ENCODE measurements at regions not wholly inside any gene's neighbourhood (a gene's known extent, or its start where the extent isn't known, plus 50 kb on each side); places are given as distances from the start of the nearest gene placed in this dataset.

DNA sequence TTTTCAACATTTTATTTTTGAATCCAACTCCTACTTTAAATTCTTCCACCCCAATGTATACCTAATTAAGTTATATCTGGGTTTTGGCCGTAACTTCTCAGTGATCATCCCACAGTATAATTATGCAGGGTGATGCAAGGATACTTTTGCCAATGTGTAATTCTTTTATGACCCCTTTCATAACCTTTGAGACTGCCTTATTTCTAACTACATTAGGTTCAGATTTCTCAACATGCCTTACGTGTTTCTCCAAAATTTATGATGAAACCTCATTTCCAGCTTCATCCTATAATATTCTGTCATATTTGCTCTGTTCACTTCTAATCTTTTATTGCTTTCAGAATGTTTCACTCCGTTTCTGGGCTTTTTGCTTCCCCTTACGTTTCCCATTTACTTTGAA lies 1229.6 kb upstream of the ALCAM start:
- H3K27me3 ChIP-seq (ENCODE audit: control insufficient read depth, insufficient read depth): no peaks in the 10 kb centered on the region
- H3K9me3 ChIP-seq (ENCODE audit: control insufficient read depth, low read length): no peaks in the 10 kb centered on the region
- intact Hi-C loops (cut with DNase I): no loop called here
- no peak for DNase-seq
- ATAC-seq: no peak
- no peak overlapping the region for H3K4me3 ChIP-seq (ENCODE audit: low read length)
- H3K4me1 ChIP-seq (ENCODE audit: control insufficient read depth, insufficient read depth, low read length): no peaks in the 10 kb centered on the region
- H3K27ac ChIP-seq (ENCODE audit: low read length): no peak overlapping the region
- WGBS: 75% methylated on average over 4 of the region's 4 CpGs

- DNase-seq (no peak), ATAC-seq (no peak)
- no peaks in the 10 kb centered on the region for H3K4me1 ChIP-seq (ENCODE audit: control insufficient read depth, insufficient read depth, low read length)
- no peak overlapping the region for H3K27ac ChIP-seq (ENCODE audit: low read length)
- H3K4me3 ChIP-seq (ENCODE audit: low read length): no peak overlapping the region
- H3K9me3 ChIP-seq (ENCODE audit: control insufficient read depth, low read length): no peaks in the 10 kb centered on the region
- intact Hi-C loops (cut with DNase I): no loop called here
- H3K27me3 ChIP-seq (ENCODE audit: control insufficient read depth, insufficient read depth): no peaks in the 10 kb centered on the region
These were observed 1221.5 kb upstream of the ALCAM start for GRCh38 chr3:104145164-104145563.

- Histone ChIP-seq H3K4me1 (ENCODE audit: control insufficient read depth, insufficient read depth, low read length) (no peaks in the 10 kb centered on the region), H3K4me3 (ENCODE audit: low read length) (no peak overlapping the region), H3K27me3 (ENCODE audit: control insufficient read depth, insufficient read depth) (no peaks in the 10 kb centered on the region), H3K9me3 (ENCODE audit: control insufficient read depth, low read length) (no peaks in the 10 kb centered on the region), H3K27ac (ENCODE audit: low read length) (no peak overlapping the region)
- no peak for ATAC-seq
- intact Hi-C loops (cut with DNase I): no loop called here
- DNase-seq: no peak
- WGBS: 62% methylated on average over 1 of the region's 1 CpG
These were observed 1217.6 kb upstream of the ALCAM start for GRCh38 chr3:104149154-104149553.

DNA sequence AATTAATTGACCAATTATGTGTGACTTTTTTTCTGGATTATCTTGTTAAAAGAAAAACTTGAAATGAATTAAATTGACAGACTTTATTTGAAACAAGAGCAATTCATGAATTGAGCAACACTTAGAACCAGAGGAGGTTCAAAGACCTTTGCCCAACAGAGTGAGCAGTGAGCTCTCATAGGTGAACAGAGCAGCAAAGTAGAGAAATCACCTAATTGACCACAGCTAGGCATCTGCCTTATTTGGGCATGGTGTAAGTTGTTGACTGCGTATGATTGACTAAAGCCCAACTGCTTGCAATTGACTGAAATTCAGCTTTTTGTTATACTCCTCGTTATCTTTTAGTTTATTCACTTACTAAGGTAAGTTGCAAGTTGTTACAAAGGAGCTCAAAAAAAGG lies 1216.0 kb upstream of the ALCAM start:
- DNase-seq (no peak), ATAC-seq (no peak)
- H3K27ac ChIP-seq (ENCODE audit: low read length): no peak overlapping the region
- intact Hi-C loops (cut with DNase I): no loop called here
- 85% methylated on average over 2 of the region's 2 CpGs for WGBS
- no peak overlapping the region for H3K4me3 ChIP-seq (ENCODE audit: low read length)
- no peaks in the 10 kb centered on the region for H3K9me3 ChIP-seq (ENCODE audit: control insufficient read depth, low read length)
- no peaks in the 10 kb centered on the region for H3K27me3 ChIP-seq (ENCODE audit: control insufficient read depth, insufficient read depth)
- no peaks in the 10 kb centered on the region for H3K4me1 ChIP-seq (ENCODE audit: control insufficient read depth, insufficient read depth, low read length)

GRCh38 chr3:104154896-104155295 lies 1211.8 kb upstream of the ALCAM start:
- DNase-seq: no peak
- no peak overlapping the region for H3K27ac ChIP-seq (ENCODE audit: low read length)
- no peak overlapping the region for H3K4me3 ChIP-seq (ENCODE audit: low read length)
- H3K9me3 ChIP-seq (ENCODE audit: control insufficient read depth, low read length): no peaks in the 10 kb centered on the region
- H3K4me1 ChIP-seq (ENCODE audit: control insufficient read depth, insufficient read depth, low read length): no peaks in the 10 kb centered on the region
- no peak for ATAC-seq
- no peaks in the 10 kb centered on the region for H3K27me3 ChIP-seq (ENCODE audit: control insufficient read depth, insufficient read depth)
- WGBS: 40% methylated on average over 2 of the region's 2 CpGs
- intact Hi-C loops (cut with DNase I): no loop called here

DNA sequence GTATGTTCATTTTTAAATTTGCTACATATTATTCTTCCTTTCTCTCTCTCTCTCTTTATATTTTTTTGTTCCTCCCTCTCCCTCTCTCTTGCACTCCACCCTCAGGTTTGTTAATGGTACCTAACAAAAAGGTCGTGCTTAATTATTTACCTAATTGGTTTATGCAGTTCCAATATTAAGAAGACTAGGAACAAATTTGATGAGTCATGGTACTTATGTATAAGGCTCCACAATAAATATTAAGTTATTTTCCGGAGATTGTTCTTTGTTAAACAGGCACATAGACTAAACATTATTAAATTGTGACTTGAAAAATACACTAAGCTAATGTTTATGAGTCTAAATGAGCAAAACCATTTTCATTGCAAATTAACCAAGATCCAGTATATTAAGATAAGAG lies 1200.8 kb upstream of the ALCAM start:
- DNase-seq (no peak), ATAC-seq (no peak)
- Histone ChIP-seq H3K27me3 (ENCODE audit: control insufficient read depth, insufficient read depth) (no peaks in the 10 kb centered on the region), H3K9me3 (ENCODE audit: control insufficient read depth, low read length) (peaks cover 4% of the 10 kb centered on the region), H3K27ac (ENCODE audit: low read length) (no peak overlapping the region), H3K4me3 (ENCODE audit: low read length) (no peak overlapping the region), H3K4me1 (ENCODE audit: control insufficient read depth, insufficient read depth, low read length) (no peaks in the 10 kb centered on the region)
- intact Hi-C loops (cut with DNase I): no loop called here
- 84% methylated on average over 2 of the region's 2 CpGs for WGBS

GRCh38 chr3:104168386-104168785 lies 1198.3 kb upstream of the ALCAM start:
- no peak overlapping the region for H3K27ac ChIP-seq (ENCODE audit: low read length)
- peaks cover 4% of the 10 kb centered on the region for H3K9me3 ChIP-seq (ENCODE audit: control insufficient read depth, low read length)
- H3K4me3 ChIP-seq (ENCODE audit: low read length): no peak overlapping the region
- no peaks in the 10 kb centered on the region for H3K27me3 ChIP-seq (ENCODE audit: control insufficient read depth, insufficient read depth)
- WGBS: 75% methylated on average over 3 of the region's 3 CpGs
- intact Hi-C loops (cut with DNase I): no loop called here
- ATAC-seq: no peak
- H3K4me1 ChIP-seq (ENCODE audit: control insufficient read depth, insufficient read depth, low read length): no peaks in the 10 kb centered on the region
- no peak for DNase-seq

DNA sequence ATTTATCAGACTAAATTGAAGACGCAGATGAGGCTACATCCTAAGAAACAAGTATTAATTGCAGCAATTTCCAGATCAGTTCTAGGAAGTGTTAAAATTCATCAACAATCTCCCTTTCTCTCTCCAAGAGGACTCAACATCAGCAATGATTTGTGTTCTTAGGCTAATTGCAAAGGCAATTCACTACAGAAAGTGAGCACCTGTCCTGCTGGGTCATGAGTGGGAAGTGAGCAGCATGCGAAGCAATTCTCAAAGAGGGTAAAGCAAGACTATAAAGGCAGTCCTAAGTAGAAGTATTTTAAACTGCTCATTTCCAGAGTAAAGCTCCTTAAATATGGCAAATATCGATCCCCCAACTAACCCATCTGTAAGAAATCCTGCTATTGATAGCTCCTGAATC lies 1191.0 kb upstream of the ALCAM start:
- no peak overlapping the region for H3K4me3 ChIP-seq (ENCODE audit: low read length)
- no peaks in the 10 kb centered on the region for H3K9me3 ChIP-seq (ENCODE audit: control insufficient read depth, low read length)
- no peaks in the 10 kb centered on the region for H3K4me1 ChIP-seq (ENCODE audit: control insufficient read depth, insufficient read depth, low read length)
- intact Hi-C loops (cut with DNase I): no loop called here
- 81% methylated on average over 3 of the region's 3 CpGs for WGBS
- no peaks in the 10 kb centered on the region for H3K27me3 ChIP-seq (ENCODE audit: control insufficient read depth, insufficient read depth)
- no peak for ATAC-seq
- no peak overlapping the region for H3K27ac ChIP-seq (ENCODE audit: low read length)
- DNase-seq: no peak

DNA sequence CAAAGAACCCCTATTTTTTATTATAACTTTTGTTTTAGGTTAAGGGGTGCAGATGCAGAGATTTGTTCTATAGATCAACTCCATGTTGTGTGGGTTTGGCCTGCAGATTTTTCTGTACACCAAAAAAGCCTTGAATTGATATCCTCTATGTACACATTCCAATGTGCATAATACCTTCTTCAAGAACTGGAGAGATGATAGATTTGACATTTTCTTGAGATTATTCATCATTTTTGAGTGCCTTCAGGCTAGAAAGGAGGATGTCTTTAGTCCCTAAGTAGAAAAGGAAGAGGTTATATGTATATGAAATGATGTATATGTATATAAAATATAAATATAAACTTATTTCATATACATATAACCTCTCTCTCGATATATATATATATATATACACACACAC lies 1190.0 kb upstream of the ALCAM start:
- Histone ChIP-seq H3K27ac (ENCODE audit: low read length) (no peak overlapping the region), H3K9me3 (ENCODE audit: control insufficient read depth, low read length) (no peaks in the 10 kb centered on the region), H3K4me3 (ENCODE audit: low read length) (no peak overlapping the region), H3K4me1 (ENCODE audit: control insufficient read depth, insufficient read depth, low read length) (no peaks in the 10 kb centered on the region), H3K27me3 (ENCODE audit: control insufficient read depth, insufficient read depth) (no peaks in the 10 kb centered on the region)
- DNase-seq (no peak), ATAC-seq (no peak)
- WGBS: 66% methylated on average over 1 of the region's 1 CpG
- intact Hi-C loops (cut with DNase I): no loop called here

DNA sequence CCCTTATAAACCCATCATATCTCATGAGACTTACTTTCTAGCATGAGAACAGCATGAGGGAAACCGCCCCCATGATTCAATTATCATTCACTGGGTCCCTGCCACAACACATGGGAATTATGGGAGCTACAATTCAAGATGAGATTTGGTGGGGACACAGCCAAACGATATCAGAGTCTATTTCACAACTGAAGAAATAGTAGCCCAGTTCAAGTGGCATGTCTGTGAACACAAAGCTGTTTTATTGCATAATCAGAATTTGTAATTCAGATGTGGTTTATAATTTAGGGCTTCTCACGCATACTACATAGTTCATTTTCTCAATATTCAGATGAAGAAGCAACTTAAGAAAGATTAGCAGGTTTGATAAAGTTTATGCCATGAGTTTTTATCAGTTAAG lies 1188.0 kb upstream of the ALCAM start:
- Histone ChIP-seq H3K9me3 (ENCODE audit: control insufficient read depth, low read length) (no peaks in the 10 kb centered on the region), H3K4me3 (ENCODE audit: low read length) (no peak overlapping the region), H3K4me1 (ENCODE audit: control insufficient read depth, insufficient read depth, low read length) (no peaks in the 10 kb centered on the region), H3K27me3 (ENCODE audit: control insufficient read depth, insufficient read depth) (no peaks in the 10 kb centered on the region), H3K27ac (ENCODE audit: low read length) (no peak overlapping the region)
- intact Hi-C loops (cut with DNase I): no loop called here
- WGBS: 67% methylated on average over 3 of the region's 3 CpGs
- ATAC-seq (no peak), DNase-seq (no peak)

DNA sequence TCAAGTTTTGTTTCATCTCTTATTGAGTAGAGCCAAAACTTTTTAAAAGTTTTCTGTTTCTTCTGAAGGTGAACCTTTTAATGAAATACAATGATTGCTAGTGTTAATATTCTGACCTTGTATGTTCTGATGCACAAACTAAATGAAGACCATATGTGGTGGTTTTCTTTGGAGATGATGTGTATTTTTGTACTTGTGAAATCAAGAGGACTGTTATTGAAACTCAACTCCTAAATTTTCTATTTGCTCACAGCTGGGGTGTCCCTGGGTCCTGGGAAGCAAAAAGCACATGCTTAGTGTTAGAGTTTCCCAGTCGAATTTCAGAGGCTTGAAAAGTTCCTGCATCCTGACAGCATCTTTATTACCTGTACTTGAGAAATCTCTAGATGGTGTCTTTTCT lies 1185.8 kb upstream of the ALCAM start:
- no peaks in the 10 kb centered on the region for H3K27me3 ChIP-seq (ENCODE audit: control insufficient read depth, insufficient read depth)
- H3K27ac ChIP-seq (ENCODE audit: low read length): no peak overlapping the region
- intact Hi-C loops (cut with DNase I): no loop called here
- ATAC-seq (no peak), DNase-seq (no peak)
- no peaks in the 10 kb centered on the region for H3K4me1 ChIP-seq (ENCODE audit: control insufficient read depth, insufficient read depth, low read length)
- no peak overlapping the region for H3K4me3 ChIP-seq (ENCODE audit: low read length)
- WGBS: 29% methylated on average over 1 of the region's 1 CpG
- no peaks in the 10 kb centered on the region for H3K9me3 ChIP-seq (ENCODE audit: control insufficient read depth, low read length)

DNA sequence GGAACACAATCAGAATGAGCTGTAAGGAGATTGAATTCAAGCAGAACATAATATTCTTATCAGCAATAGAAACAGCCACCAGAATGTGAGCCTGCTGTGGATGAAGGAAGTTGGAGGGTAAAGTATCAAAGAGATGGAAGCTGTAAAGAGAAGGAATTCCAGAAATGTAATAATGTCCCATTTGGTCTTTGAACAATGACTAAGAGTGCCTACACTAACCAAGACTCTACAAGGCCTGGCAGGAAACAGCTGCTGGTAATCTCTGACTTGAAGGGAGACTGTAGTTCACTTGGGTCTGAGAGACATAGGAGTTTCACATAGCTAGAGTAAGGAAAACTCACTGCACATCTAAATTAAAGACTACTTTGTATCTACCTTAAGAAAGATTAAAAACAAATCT lies 1176.0 kb upstream of the ALCAM start:
- intact Hi-C loops (cut with DNase I): no loop called here
- Histone ChIP-seq H3K4me1 (ENCODE audit: control insufficient read depth, insufficient read depth, low read length) (no peaks in the 10 kb centered on the region), H3K27me3 (ENCODE audit: control insufficient read depth, insufficient read depth) (no peaks in the 10 kb centered on the region), H3K4me3 (ENCODE audit: low read length) (no peak overlapping the region), H3K27ac (ENCODE audit: low read length) (no peak overlapping the region), H3K9me3 (ENCODE audit: control insufficient read depth, low read length) (no peaks in the 10 kb centered on the region)
- ATAC-seq (no peak), DNase-seq (no peak)
